ENCODE measurements at regions not wholly inside any gene's neighbourhood (a gene's known extent, or its start where the extent isn't known, plus 50 kb on each side); places are given as distances from the start of the nearest gene placed in this dataset.

- no peaks in the 10 kb centered on the region for H3K36me3 ChIP-seq (ENCODE audit: control insufficient read depth in 1 of 2, insufficient read depth in 2 of 2, low read length in 2 of 2)
- H3K4me3 ChIP-seq (ENCODE audit: low read depth in 1 of 2, low read length in 2 of 2) = no peak overlapping the region
- H3K9me3 ChIP-seq (ENCODE audit: control insufficient read depth in 1 of 2, low read length in 2 of 2) = no peaks in the 10 kb centered on the region
- H3K4me1 ChIP-seq (ENCODE audit: control insufficient read depth in 1 of 2, insufficient read depth in 2 of 2, low read length in 2 of 2) = peaks cover 0 to 7% of the 10 kb centered on the region in 2 donors
- H3K27ac ChIP-seq (ENCODE audit: low read length) = no peak overlapping the region
- H3K27me3 ChIP-seq (ENCODE audit: low read depth, low read length) = no peaks in the 10 kb centered on the region
Observed at GRCh38 chr12:92600052-92600451, 102.7 kb upstream of the PLEKHG7 start.

GRCh38 chr12:92597997-92598396 is 104.8 kb upstream of the PLEKHG7 start:
- Histone ChIP-seq H3K27ac (ENCODE audit: low read length) (no peak overlapping the region), H3K4me1 (ENCODE audit: control insufficient read depth in 1 of 2, insufficient read depth in 2 of 2, low read length in 2 of 2) (peaks cover 0 to 4% of the 10 kb centered on the region in 2 donors), H3K36me3 (ENCODE audit: control insufficient read depth in 1 of 2, insufficient read depth in 2 of 2, low read length in 2 of 2) (no peaks in the 10 kb centered on the region), H3K9me3 (ENCODE audit: control insufficient read depth in 1 of 2, low read length in 2 of 2) (no peaks in the 10 kb centered on the region), H3K4me3 (ENCODE audit: low read depth in 1 of 2, low read length in 2 of 2) (no peak overlapping the region), H3K27me3 (ENCODE audit: low read depth, low read length) (no peaks in the 10 kb centered on the region)

- Histone ChIP-seq H3K4me1 (ENCODE audit: control insufficient read depth in 1 of 2, insufficient read depth in 2 of 2, low read length in 2 of 2) (peaks cover 0 to 4% of the 10 kb centered on the region in 2 donors), H3K27ac (ENCODE audit: low read length) (no peak overlapping the region), H3K4me3 (ENCODE audit: low read depth in 1 of 2, low read length in 2 of 2) (no peak overlapping the region)
Observed at GRCh38 chr12:92597118-92597517, 105.7 kb upstream of the PLEKHG7 start.

GRCh38 chr12:92596383-92596782 is 106.4 kb upstream of the PLEKHG7 start:
- Histone ChIP-seq H3K27ac (ENCODE audit: low read length) (no peak overlapping the region), H3K4me1 (ENCODE audit: control insufficient read depth in 1 of 2, insufficient read depth in 2 of 2, low read length in 2 of 2) (peaks cover 0 to 4% of the 10 kb centered on the region in 2 donors), H3K27me3 (ENCODE audit: low read depth, low read length) (no peaks in the 10 kb centered on the region), H3K9me3 (ENCODE audit: control insufficient read depth in 1 of 2, low read length in 2 of 2) (no peaks in the 10 kb centered on the region), H3K4me3 (ENCODE audit: low read depth in 1 of 2, low read length in 2 of 2) (no peak overlapping the region), H3K36me3 (ENCODE audit: control insufficient read depth in 1 of 2, insufficient read depth in 2 of 2, low read length in 2 of 2) (no peaks in the 10 kb centered on the region)

More at GRCh38 chr12:92597118-92597517, 105.7 kb upstream of the PLEKHG7 start:
- no peaks in the 10 kb centered on the region for H3K9me3 ChIP-seq (ENCODE audit: control insufficient read depth in 1 of 2, low read length in 2 of 2)
- H3K36me3 ChIP-seq (ENCODE audit: control insufficient read depth in 1 of 2, insufficient read depth in 2 of 2, low read length in 2 of 2) = no peaks in the 10 kb centered on the region
- H3K27me3 ChIP-seq (ENCODE audit: low read depth, low read length) = no peaks in the 10 kb centered on the region

- Histone ChIP-seq H3K27ac (ENCODE audit: low read length) (no peak overlapping the region), H3K36me3 (ENCODE audit: control insufficient read depth in 1 of 2, insufficient read depth in 2 of 2, low read length in 2 of 2) (no peaks in the 10 kb centered on the region), H3K4me1 (ENCODE audit: control insufficient read depth in 1 of 2, insufficient read depth in 2 of 2, low read length in 2 of 2) (peaks cover 0 to 4% of the 10 kb centered on the region in 2 donors), H3K4me3 (ENCODE audit: low read depth in 1 of 2, low read length in 2 of 2) (no peak overlapping the region), H3K9me3 (ENCODE audit: control insufficient read depth in 1 of 2, low read length in 2 of 2) (no peaks in the 10 kb centered on the region), H3K27me3 (ENCODE audit: low read depth, low read length) (no peaks in the 10 kb centered on the region)
Observed at GRCh38 chr12:92595663-92596062, 107.1 kb upstream of the PLEKHG7 start.

GRCh38 chr12:92593734-92594402 is 108.9 kb upstream of the PLEKHG7 start:
- peak overlapping the region; percentile 28 for H3K27ac ChIP-seq (ENCODE audit: low read length)
- no peak overlapping the region for H3K4me3 ChIP-seq (ENCODE audit: low read depth in 1 of 2, low read length in 2 of 2)

GRCh38 chr12:92585115-92585727 is 117.6 kb upstream of the PLEKHG7 start:
- H3K36me3 ChIP-seq (ENCODE audit: control insufficient read depth in 1 of 2, insufficient read depth in 2 of 2, low read length in 2 of 2) = no peaks in the 10 kb centered on the region
- no peaks in the 10 kb centered on the region for H3K27me3 ChIP-seq (ENCODE audit: low read depth, low read length)
- H3K27ac ChIP-seq (ENCODE audit: low read length) = no peak overlapping the region
- no peak overlapping the region for H3K4me3 ChIP-seq (ENCODE audit: low read depth in 1 of 2, low read length in 2 of 2)
- H3K4me1 ChIP-seq (ENCODE audit: control insufficient read depth in 1 of 2, insufficient read depth in 2 of 2, low read length in 2 of 2) = no peaks in the 10 kb centered on the region
- no peaks in the 10 kb centered on the region for H3K9me3 ChIP-seq (ENCODE audit: control insufficient read depth in 1 of 2, low read length in 2 of 2)

More at GRCh38 chr12:92593734-92594402, 108.9 kb upstream of the PLEKHG7 start:
- H3K27me3 ChIP-seq (ENCODE audit: low read depth, low read length) = no peaks in the 10 kb centered on the region
- H3K4me1 ChIP-seq (ENCODE audit: control insufficient read depth in 1 of 2, insufficient read depth in 2 of 2, low read length in 2 of 2) = peaks cover 0 to 4% of the 10 kb centered on the region in 2 donors
- H3K36me3 ChIP-seq (ENCODE audit: control insufficient read depth in 1 of 2, insufficient read depth in 2 of 2, low read length in 2 of 2) = no peaks in the 10 kb centered on the region
- no peaks in the 10 kb centered on the region for H3K9me3 ChIP-seq (ENCODE audit: control insufficient read depth in 1 of 2, low read length in 2 of 2)

- Histone ChIP-seq H3K36me3 (ENCODE audit: control insufficient read depth in 1 of 2, insufficient read depth in 2 of 2, low read length in 2 of 2) (no peaks in the 10 kb centered on the region), H3K9me3 (ENCODE audit: control insufficient read depth in 1 of 2, low read length in 2 of 2) (no peaks in the 10 kb centered on the region), H3K27me3 (ENCODE audit: low read depth, low read length) (no peaks in the 10 kb centered on the region)
Observed at GRCh38 chr12:92583910-92584309, 118.9 kb upstream of the PLEKHG7 start.

GRCh38 chr12:92582893-92583292 is 119.9 kb upstream of the PLEKHG7 start:
- Histone ChIP-seq H3K27ac (ENCODE audit: low read length) (no peak overlapping the region), H3K36me3 (ENCODE audit: control insufficient read depth in 1 of 2, insufficient read depth in 2 of 2, low read length in 2 of 2) (no peaks in the 10 kb centered on the region)

More at GRCh38 chr12:92583910-92584309, 118.9 kb upstream of the PLEKHG7 start:
- H3K27ac ChIP-seq (ENCODE audit: low read length) = no peak overlapping the region
- no peak overlapping the region for H3K4me3 ChIP-seq (ENCODE audit: low read depth in 1 of 2, low read length in 2 of 2)
- H3K4me1 ChIP-seq (ENCODE audit: control insufficient read depth in 1 of 2, insufficient read depth in 2 of 2, low read length in 2 of 2) = no peaks in the 10 kb centered on the region

GRCh38 chr12:92582475-92582874 is 120.3 kb upstream of the PLEKHG7 start:
- Histone ChIP-seq H3K27ac (ENCODE audit: low read length) (no peak overlapping the region), H3K27me3 (ENCODE audit: low read depth, low read length) (no peaks in the 10 kb centered on the region), H3K9me3 (ENCODE audit: control insufficient read depth in 1 of 2, low read length in 2 of 2) (no peaks in the 10 kb centered on the region), H3K4me3 (ENCODE audit: low read depth in 1 of 2, low read length in 2 of 2) (no peak overlapping the region), H3K36me3 (ENCODE audit: control insufficient read depth in 1 of 2, insufficient read depth in 2 of 2, low read length in 2 of 2) (no peaks in the 10 kb centered on the region), H3K4me1 (ENCODE audit: control insufficient read depth in 1 of 2, insufficient read depth in 2 of 2, low read length in 2 of 2) (no peaks in the 10 kb centered on the region)

More at GRCh38 chr12:92582893-92583292, 119.9 kb upstream of the PLEKHG7 start:
- Histone ChIP-seq H3K4me3 (ENCODE audit: low read depth in 1 of 2, low read length in 2 of 2) (no peak overlapping the region), H3K4me1 (ENCODE audit: control insufficient read depth in 1 of 2, insufficient read depth in 2 of 2, low read length in 2 of 2) (no peaks in the 10 kb centered on the region), H3K27me3 (ENCODE audit: low read depth, low read length) (no peaks in the 10 kb centered on the region), H3K9me3 (ENCODE audit: control insufficient read depth in 1 of 2, low read length in 2 of 2) (no peaks in the 10 kb centered on the region)

- Histone ChIP-seq H3K27ac (ENCODE audit: low read length) (no peak overlapping the region), H3K36me3 (ENCODE audit: control insufficient read depth in 1 of 2, insufficient read depth in 2 of 2, low read length in 2 of 2) (no peaks in the 10 kb centered on the region), H3K27me3 (ENCODE audit: low read depth, low read length) (no peaks in the 10 kb centered on the region), H3K4me1 (ENCODE audit: control insufficient read depth in 1 of 2, insufficient read depth in 2 of 2, low read length in 2 of 2) (no peaks in the 10 kb centered on the region), H3K4me3 (ENCODE audit: low read depth in 1 of 2, low read length in 2 of 2) (no peak overlapping the region), H3K9me3 (ENCODE audit: control insufficient read depth in 1 of 2, low read length in 2 of 2) (no peaks in the 10 kb centered on the region)
Observed at GRCh38 chr12:92581604-92582003, 121.2 kb upstream of the PLEKHG7 start.

Measured in muscle layer of duodenum (tissue), 2 donors.